ENCODE measurements at regions not wholly inside any gene's neighbourhood (a gene's known extent, or its start where the extent isn't known, plus 50 kb on each side); places are given as distances from the start of the nearest gene placed in this dataset.

DNA sequence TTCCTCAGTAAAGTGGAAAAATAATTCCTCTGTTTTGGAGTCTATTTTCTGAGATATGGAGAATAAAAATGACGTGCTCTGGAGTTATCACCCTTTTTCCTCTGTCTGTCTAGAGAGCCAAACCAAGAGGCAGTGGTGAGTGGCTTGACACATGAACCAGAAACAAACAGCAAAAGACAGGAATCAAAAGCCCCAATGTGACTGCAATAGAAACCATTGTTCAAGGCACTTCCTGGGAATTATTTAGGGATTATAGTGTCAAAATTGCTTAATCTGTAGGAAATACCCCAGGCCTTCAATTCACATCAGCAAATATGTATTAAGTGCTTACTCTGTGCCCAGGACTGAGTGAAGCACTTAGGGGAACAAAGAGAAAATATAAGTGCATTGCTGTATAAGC lies 560.4 kb upstream of the JAG1 start:
- H3K4me3 ChIP-seq (ENCODE audit: low read depth, low read length): no peak overlapping the region

- H3K4me3 ChIP-seq (ENCODE audit: low read depth, low read length): no peak overlapping the region
Measured at GRCh38 chr20:11234608-11235007, 560.8 kb upstream of the JAG1 start.

- H3K4me3 ChIP-seq (ENCODE audit: low read depth, low read length): no peak overlapping the region
Measured at GRCh38 chr20:11235058-11235457, 561.3 kb upstream of the JAG1 start.

GRCh38 chr20:11242320-11242719 lies 568.5 kb upstream of the JAG1 start:
- H3K4me3 ChIP-seq (ENCODE audit: low read depth, low read length): no peak overlapping the region

- H3K4me3 ChIP-seq (ENCODE audit: low read depth, low read length): no peak overlapping the region
Measured at GRCh38 chr20:11245431-11245830, 571.6 kb upstream of the JAG1 start.

GRCh38 chr20:11246251-11246775 lies 572.5 kb upstream of the JAG1 start:
- H3K4me3 ChIP-seq (ENCODE audit: low read depth, low read length): no peak overlapping the region

DNA sequence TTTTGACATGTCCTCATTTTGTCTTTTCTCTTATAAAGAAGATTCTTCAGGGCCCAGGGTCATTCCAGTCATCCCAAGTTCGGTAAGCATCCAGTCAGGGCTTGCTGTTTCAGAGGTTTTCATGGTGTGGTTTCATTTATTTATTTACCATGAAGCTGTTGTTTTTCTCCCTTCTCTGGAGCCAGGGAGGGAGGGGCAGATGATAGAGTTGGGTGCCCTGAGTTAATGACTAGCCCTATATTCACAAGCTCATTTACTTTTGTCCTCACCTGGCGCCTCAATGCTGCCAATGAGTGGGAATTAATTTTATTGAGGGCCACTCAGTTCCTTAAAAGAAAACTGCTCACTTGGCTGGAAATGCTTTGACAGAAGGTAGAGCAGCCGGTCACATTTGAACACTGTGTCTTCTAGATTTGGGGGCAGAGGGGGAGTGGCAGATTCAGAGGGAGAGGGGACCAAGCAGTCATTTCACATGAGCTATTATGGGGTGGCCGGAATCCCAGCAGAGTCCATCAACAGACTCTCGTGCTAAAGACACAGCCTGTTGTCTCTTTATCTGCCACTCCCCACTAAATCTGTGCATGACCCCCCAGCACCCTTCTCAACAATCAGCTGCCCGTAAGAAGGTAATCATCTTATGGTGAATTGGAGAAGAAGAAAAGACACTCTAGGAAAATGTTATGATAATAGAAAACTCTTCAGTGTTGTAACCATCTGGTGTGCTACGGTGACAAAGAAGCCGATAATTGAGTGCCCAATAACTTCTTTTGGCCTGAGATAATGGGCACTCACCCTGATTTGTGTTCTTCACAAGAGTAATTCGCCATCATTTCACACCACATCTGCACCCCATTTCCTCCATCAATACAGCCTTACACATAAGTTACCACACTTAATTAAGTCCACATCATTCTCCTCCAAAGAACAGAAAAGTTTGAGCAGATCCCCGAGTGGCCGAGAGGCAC lies 573.5 kb upstream of the JAG1 start:
- no peak overlapping the region for H3K4me3 ChIP-seq (ENCODE audit: low read depth, low read length)

- H3K4me3 ChIP-seq (ENCODE audit: low read depth, low read length): no peak overlapping the region
Measured at GRCh38 chr20:11248011-11248409, 574.2 kb upstream of the JAG1 start.

DNA sequence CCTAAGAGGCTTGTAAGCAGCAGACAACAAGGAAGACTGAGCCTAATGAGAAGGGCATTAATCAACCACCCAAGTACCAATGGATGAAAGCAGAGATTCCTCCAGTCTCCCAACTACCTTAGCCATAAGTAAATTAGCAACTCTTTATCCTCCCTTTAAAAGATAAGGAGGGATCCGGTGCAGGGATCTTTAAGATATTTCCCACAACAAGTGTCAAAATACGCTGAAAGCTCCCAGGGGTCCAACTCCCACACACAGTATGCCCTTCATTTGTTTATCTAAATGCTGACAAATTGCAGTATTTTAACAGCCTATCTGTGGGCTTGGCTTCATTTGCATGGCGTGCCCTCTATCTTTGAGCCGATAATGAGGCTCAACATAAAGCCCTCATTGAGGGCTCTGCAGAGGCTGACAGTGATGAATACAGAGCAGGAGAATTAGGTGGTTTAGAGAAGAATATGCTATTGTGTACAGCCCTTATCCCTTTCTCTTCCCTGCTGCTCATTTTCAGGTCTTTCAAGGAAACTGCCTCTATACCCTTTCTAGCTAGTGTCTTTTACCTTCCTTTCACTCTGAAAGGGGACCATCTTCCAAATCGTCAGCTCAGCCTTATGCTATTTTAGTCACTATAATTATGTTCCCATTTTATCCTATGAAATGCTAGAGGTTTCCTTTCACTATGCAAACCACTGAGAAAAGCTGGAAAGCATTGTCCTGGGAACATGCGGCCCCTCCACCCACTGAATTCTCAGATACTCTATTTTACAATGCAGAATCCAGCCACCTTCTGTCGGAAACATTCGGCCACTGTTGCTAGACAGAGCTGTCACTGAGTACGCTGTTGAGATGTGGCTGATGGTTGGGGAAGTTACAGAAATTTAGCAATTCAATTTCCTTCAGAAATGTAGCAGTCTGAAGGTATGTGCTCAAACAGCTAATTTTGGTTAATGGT lies 575.2 kb upstream of the JAG1 start:
- H3K4me3 ChIP-seq (ENCODE audit: low read depth, low read length): no peak overlapping the region

DNA sequence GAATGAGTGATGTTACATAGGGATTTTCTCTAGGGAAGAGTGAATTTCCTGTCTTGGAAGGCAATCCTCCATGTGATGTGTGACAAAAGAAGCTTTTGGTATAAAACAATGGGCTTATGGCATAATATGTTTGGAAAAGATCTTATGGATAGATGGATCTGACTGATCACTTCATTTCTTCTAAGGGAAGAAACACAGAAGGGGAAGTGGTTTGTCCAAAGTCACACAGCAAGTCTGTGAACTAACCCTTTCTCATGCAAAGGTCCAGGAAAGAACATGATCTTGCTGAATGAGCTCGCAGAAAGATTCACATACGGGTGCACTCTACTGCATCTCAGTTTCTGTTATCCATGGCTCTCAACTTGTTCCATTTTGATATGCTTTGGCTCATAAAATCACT lies 575.9 kb upstream of the JAG1 start:
- H3K4me3 ChIP-seq (ENCODE audit: low read depth, low read length): no peak overlapping the region

- no peak overlapping the region for H3K4me3 ChIP-seq (ENCODE audit: low read depth, low read length)
Measured at GRCh38 chr20:11252447-11252846, 578.6 kb upstream of the JAG1 start.

- no peak overlapping the region for H3K4me3 ChIP-seq (ENCODE audit: low read depth, low read length)
Measured at GRCh38 chr20:11255455-11255854, 581.7 kb upstream of the JAG1 start.

GRCh38 chr20:11255860-11256259 lies 582.1 kb upstream of the JAG1 start:
- H3K4me3 ChIP-seq (ENCODE audit: low read depth, low read length): no peak overlapping the region

DNA sequence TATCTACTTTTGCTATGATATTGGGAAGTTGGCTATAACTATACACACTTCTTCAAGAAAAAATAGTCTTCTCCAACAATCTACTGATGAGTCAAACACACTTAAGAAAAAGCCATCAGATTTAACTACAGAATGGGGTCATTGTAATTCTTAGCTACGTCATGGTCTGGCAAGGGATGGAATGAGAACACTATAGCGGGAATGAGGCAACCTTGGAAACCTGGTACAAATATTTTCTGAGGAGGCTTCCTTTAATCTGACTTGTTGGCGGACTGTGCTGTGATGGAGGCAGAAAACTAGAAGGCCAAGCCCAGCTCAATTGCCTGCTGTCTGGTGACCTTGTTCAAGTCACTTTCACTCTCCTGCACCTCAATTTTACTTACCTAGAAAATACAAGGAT lies 586.8 kb upstream of the JAG1 start:
- no peak overlapping the region for H3K4me3 ChIP-seq (ENCODE audit: low read depth, low read length)

DNA sequence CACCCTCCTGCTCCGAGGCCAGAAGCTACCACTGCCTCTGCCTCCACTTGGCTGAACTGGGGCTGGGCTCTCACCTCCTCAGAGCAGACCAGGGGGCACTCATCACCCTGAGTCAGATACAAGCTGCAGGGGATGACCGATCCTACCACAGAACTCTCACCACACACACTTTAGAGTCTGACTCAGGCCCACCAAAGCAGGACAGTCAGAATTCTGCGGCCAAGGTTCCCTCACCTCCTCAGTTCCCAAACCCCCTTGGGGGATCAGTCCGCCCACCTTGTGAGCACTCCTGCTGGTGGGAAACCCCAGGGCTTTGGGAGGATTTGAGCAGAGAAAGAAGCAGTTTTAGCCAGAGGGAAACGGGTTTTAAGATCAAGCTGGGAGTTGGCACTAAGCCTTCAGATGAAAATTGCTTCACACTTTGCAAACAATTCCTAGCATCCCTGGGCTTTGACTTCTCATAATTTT lies 587.8 kb upstream of the JAG1 start:
- H3K4me3 ChIP-seq (ENCODE audit: low read depth, low read length): no peak overlapping the region

DNA sequence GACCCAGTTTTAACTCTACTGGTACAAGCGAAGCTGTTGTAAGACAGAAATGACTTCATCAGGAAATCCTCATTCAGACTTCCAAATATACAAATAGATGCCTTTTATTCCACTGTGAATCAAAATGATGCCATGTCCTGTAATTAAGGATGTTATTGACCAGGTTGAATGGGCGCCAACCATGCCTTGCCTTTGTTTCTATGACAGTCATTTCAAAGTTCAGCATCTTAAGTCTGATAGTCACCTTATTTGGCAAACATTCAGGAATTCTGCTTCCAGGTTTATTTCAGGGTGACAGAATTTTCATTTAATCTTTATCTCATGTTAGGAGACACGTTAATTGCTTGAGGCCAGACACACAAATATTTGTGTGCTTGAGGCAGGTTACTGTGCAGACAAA lies 592.8 kb upstream of the JAG1 start:
- no peak overlapping the region for H3K4me3 ChIP-seq (ENCODE audit: low read depth, low read length)

GRCh38 chr20:11267131-11267761 lies 593.4 kb upstream of the JAG1 start:
- H3K4me3 ChIP-seq (ENCODE audit: low read depth, low read length): no peak overlapping the region

GRCh38 chr20:11267762-11268335 lies 594.0 kb upstream of the JAG1 start:
- no peak overlapping the region for H3K4me3 ChIP-seq (ENCODE audit: low read depth, low read length)

DNA sequence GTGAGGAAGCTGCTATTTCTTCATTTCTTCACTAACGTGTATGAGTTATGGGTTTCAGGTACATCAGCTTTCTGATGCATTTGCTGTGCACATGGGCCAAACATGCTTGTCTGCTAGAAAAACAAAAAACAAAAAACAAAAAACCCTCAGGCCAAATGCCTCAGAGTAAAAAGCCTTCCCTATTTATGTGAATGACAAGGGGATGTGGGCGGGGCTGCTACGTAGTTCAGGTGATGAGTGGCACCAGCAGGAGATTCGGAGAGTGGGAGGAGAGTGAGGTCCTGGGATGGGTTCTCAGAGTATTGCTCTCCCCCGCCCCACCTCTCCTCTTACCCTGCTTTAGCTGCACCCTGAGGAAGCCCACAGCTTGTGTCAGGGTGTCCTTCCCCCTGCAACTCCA lies 596.8 kb upstream of the JAG1 start:
- H3K4me3 ChIP-seq (ENCODE audit: low read depth, low read length): no peak overlapping the region

GRCh38 chr20:11271319-11271718 lies 597.5 kb upstream of the JAG1 start:
- no peak overlapping the region for H3K4me3 ChIP-seq (ENCODE audit: low read depth, low read length)

Measured in iPS-11a (cell line).